Small intestine (tissue), 7 donors: ENCODE measurements at regions not wholly inside any gene's neighbourhood (a gene's known extent, or its start where the extent isn't known, plus 50 kb on each side); places are given as distances from the start of the nearest gene placed in this dataset.
"Not testable (repeated sequence)": the region's sequence is repeated elsewhere in the genome, so short reads cannot be mapped to it uniquely, and the experiment has no call there.

Experiments used
- DNase-seq, 2 donors: peaks; one replicate each; pipeline versions ENCODE4 v3.0.0 to v3.0.0-alpha.2; 2013
- FAIRE-seq: peaks from 2 replicates; lab custom pipeline; 2012; peaks lifted over from hg19 to GRCh38; lab: Jason Lieb, UNC
- H3K27ac ChIP-seq, 3 donors: one replicate each; pipeline ENCODE4 v1.5.1; 2013; ENCODE audit warnings: low read length in 2 of 3, mild to moderate bottlenecking in 2 of 3, control low read depth in 1 of 3, inconsistent platforms in 1 of 3, low read depth in 1 of 3, moderate library complexity in 1 of 3
- H3K27me3 ChIP-seq, 3 donors: one replicate each; pipeline ENCODE4 v1.6.1; 2013; ENCODE audit warnings: low read length in 3 of 3, inconsistent platforms in 1 of 3; ENCODE audit not compliant: control insufficient read depth in 3 of 3, insufficient read depth in 3 of 3
- H3K36me3 ChIP-seq, 3 donors: one replicate each; pipeline ENCODE4 v1.6.1; 2013; ENCODE audit warnings: low read length in 3 of 3, inconsistent platforms in 1 of 3, low read depth in 1 of 3, mild to moderate bottlenecking in 1 of 3, moderate library complexity in 1 of 3; ENCODE audit not compliant: control insufficient read depth in 3 of 3, insufficient read depth in 2 of 3
- H3K4me1 ChIP-seq, 3 donors: one replicate each; pipeline ENCODE4 v1.6.1; 2013; ENCODE audit warnings: low read length in 2 of 3, inconsistent platforms in 1 of 3, low read depth in 1 of 3, mild to moderate bottlenecking in 1 of 3, moderate library complexity in 1 of 3; ENCODE audit not compliant: control insufficient read depth in 3 of 3, insufficient read depth in 2 of 3
- H3K4me3 ChIP-seq, 3 donors: one replicate each; pipeline ENCODE4 v1.5.1; 2013; ENCODE audit warnings: low read length in 3 of 3, control low read depth in 1 of 3, inconsistent platforms in 1 of 3, low read depth in 1 of 3, mild to moderate bottlenecking in 1 of 3, moderate library complexity in 1 of 3
- H3K9me3 ChIP-seq, 2 donors: one replicate each; pipeline ENCODE4 v1.6.1; 2013; ENCODE audit warnings: low read depth in 1 of 2, low read length in 1 of 2; ENCODE audit not compliant: control insufficient read depth in 2 of 2, insufficient read depth in 1 of 2
- WGBS, 3 donors: extraction: QIAGEN DNeasy Blood & Tissue Kit; methylation state at CpG; one replicate each; pipeline ENCODE4 v1.1.7; 2013; 5-methylcytosine and 5-hydroxymethylcytosine counted together
- donor health status: healthy with polysubstance abuse.
- donor health status: control.
- donor health status: control.
- donor health status: Bipolar disorder and iron deficiency.
- donor health status: healthy.

DNA sequence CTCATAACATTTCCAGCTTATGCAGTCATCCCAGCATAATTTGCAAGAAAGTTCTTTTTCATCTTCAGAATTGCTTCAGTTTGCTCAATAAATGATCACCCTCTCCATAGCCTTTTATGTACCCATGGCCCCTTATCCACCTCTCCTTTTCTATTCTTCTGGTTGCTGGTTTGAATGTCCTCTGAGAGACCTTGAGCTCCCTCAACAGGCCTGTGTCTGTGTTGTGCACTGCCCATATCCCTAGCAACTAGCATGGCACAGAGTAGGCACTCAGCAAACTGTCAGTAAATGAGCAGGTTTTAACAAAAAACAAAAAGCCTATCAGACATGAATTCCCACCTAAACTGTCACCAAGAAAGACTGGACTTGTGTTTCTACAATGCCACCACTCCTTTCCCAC, 160.5 kb downstream of the AKAIN1 start:
- DNase-seq = no peak
- H3K27ac ChIP-seq = no peak overlapping the region
- no peaks in the 10 kb centered on the region for H3K36me3 ChIP-seq
- H3K4me1 ChIP-seq = no peaks in the 10 kb centered on the region
- FAIRE-seq = no peak
- no peak overlapping the region for H3K4me3 ChIP-seq
- no peaks in the 10 kb centered on the region for H3K9me3 ChIP-seq
- H3K27me3 ChIP-seq = no peaks in the 10 kb centered on the region

DNA sequence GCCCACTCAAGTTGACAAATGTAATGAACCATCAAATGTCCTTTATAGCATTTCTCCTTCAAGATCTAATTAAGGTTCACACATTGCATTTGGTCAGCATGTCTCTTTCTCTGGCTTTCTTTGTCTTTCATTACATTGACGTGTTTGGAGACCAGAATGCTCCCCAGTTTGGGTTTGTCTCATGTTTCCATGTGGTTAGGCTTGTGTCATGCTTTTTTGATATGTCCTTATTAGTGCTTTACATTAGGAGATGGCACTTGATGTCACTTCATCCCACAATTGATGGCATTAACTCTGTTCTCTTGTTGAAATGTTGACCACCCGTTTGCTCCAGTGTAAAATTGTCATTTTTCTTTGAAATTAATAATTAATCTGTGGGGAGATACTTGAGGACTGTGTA, 165.8 kb downstream of the AKAIN1 start:
- Histone ChIP-seq H3K4me1 (no peaks in the 10 kb centered on the region), H3K9me3 (no peaks in the 10 kb centered on the region), H3K27ac (no peak overlapping the region), H3K4me3 (no peak overlapping the region), H3K27me3 (no peaks in the 10 kb centered on the region), H3K36me3 (no peaks in the 10 kb centered on the region)
- DNase-seq (no peak), FAIRE-seq (no peak)
- 59 to 71% (median 61%) methylated on average over 2 of the region's 2 CpGs for WGBS, 3 donors

DNA sequence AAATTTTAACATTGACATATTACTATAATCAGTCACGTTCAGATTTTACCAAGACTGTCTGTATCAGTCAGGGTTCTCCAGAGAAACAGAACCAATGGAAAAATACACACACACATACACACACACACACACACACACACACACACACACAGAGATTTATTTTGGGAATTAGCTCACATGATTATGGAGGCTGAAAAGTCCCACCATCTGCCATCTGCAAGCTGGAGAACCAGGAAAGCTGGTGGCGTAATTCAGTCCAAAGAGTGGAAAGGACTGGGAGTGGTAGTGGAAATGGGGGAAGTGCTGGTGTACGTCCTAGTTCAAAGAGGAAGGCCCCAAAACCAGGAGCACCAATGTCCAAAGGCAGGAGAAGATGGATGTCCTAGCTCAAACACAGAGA, 166.4 kb downstream of the AKAIN1 start:
- H3K27ac ChIP-seq = no peak overlapping the region
- no peaks in the 10 kb centered on the region for H3K9me3 ChIP-seq
- H3K4me3 ChIP-seq = no peak overlapping the region
- FAIRE-seq = no peak
- 56 to 57% (median 56%) methylated on average over 3 of the region's 3 CpGs for WGBS, 3 donors
- H3K36me3 ChIP-seq = no peaks in the 10 kb centered on the region
- no peaks in the 10 kb centered on the region for H3K27me3 ChIP-seq
- DNase-seq = no peak
- H3K4me1 ChIP-seq = no peaks in the 10 kb centered on the region

DNA sequence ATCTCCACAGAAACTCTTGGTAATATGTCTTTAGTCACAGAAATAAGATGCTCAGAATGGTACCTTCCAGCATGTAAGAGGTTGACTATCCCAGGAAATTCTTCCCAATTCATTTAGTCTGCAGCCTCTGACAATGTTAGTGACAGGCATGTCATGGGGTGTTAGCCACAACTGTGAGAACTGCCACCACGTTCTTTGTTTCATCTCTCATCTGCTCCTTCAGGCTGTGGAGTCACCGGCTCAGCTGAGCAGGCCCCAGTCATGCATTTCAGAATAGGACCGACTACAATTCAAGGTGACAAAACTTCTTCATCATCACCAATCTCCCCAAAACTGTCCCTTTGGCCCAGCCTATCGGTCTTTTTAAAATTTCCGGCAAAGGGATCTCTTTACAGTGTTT, 167.5 kb downstream of the AKAIN1 start:
- FAIRE-seq (no peak), DNase-seq (no peak)
- 69 to 72% (median 71%) methylated on average over 5 of the region's 5 CpGs for WGBS, 3 donors

DNA sequence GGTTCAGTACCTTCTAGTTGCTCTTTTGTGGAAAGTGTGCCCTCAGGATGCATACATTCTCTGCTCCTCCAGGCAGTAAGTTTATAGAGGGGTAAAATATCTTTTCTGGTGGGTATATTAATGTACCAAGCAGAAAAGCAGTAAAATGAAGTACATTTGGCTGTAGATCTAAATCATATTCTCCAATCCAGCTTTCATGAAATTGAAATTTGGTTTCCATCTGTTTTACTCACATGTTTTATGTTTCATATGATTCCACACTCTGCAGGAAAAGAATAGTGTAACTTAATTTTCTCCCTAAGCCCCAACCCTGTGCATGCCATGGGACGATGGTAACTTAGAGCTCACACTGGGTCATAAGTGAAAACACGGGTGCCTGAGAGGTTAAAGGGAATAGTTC, 172.3 kb downstream of the AKAIN1 start:
- 72 to 76% (median 75%) methylated on average over 2 of the region's 2 CpGs for WGBS, 3 donors

More for the DNA sequence above, 167.5 kb downstream of the AKAIN1 start:
- H3K27ac ChIP-seq = no peak overlapping the region
- no peaks in the 10 kb centered on the region for H3K4me1 ChIP-seq
- no peaks in the 10 kb centered on the region for H3K36me3 ChIP-seq
- no peaks in the 10 kb centered on the region for H3K9me3 ChIP-seq
- no peaks in the 10 kb centered on the region for H3K27me3 ChIP-seq
- no peak overlapping the region for H3K4me3 ChIP-seq

DNA sequence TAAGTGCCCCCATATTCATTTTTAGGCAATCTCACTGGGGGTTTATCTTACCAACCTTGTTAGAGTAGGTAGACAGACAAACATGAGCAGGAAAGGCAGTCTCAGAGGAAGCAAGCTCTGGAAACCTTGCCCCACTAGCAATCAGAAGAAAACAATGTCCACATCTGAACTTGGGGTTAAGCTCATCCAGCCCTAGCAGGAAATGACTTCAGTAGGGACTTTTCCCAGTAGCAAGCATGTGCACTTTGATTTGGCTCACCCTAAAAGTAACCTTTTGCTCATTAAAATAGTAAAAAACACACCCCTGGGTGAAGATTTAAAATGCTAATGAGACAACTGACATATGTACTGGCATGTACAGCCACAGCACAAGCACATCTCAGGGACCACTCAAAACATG, 175.5 kb downstream of the AKAIN1 start:
- Histone ChIP-seq H3K4me1 (no peaks in the 10 kb centered on the region), H3K36me3 (no peaks in the 10 kb centered on the region), H3K9me3 (no peaks in the 10 kb centered on the region), H3K4me3 (no peak overlapping the region), H3K27ac (no peak overlapping the region), H3K27me3 (no peaks in the 10 kb centered on the region)
- DNase-seq (no peak), FAIRE-seq (no peak)

More for the DNA sequence above, 172.3 kb downstream of the AKAIN1 start:
- Histone ChIP-seq H3K36me3 (no peaks in the 10 kb centered on the region), H3K4me1 (no peaks in the 10 kb centered on the region), H3K27ac (no peak overlapping the region), H3K9me3 (no peaks in the 10 kb centered on the region), H3K4me3 (no peak overlapping the region), H3K27me3 (no peaks in the 10 kb centered on the region)
- FAIRE-seq (no peak), DNase-seq (no peak)

DNA sequence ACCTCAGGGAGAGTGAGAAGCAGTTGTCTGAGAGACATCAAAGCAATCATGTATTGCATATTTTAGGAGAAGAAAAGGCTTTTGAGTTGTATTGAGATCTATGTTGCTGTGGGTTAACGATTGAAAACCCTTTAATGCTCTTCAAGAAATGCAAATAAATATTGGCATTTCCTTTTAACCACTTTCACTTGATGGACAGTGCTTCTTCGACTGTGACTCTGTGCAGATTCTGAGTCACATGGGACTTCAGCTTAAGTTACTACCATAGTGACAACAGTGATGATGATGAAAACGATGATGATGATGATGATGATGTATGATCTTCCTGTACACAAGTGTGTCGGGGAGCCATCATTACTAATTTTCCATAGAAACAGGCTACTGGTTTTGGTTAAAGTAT, 181.8 kb downstream of the AKAIN1 start:
- Histone ChIP-seq H3K9me3 (no peaks in the 10 kb centered on the region), H3K27ac (no peak overlapping the region), H3K27me3 (no peaks in the 10 kb centered on the region), H3K4me3 (no peak overlapping the region), H3K36me3 (no peaks in the 10 kb centered on the region), H3K4me1 (no peaks in the 10 kb centered on the region)
- WGBS, 3 donors = 66 to 74% (median 67%) methylated on average over 4 of the region's 4 CpGs
- FAIRE-seq = no peak
- no peak for DNase-seq

DNA sequence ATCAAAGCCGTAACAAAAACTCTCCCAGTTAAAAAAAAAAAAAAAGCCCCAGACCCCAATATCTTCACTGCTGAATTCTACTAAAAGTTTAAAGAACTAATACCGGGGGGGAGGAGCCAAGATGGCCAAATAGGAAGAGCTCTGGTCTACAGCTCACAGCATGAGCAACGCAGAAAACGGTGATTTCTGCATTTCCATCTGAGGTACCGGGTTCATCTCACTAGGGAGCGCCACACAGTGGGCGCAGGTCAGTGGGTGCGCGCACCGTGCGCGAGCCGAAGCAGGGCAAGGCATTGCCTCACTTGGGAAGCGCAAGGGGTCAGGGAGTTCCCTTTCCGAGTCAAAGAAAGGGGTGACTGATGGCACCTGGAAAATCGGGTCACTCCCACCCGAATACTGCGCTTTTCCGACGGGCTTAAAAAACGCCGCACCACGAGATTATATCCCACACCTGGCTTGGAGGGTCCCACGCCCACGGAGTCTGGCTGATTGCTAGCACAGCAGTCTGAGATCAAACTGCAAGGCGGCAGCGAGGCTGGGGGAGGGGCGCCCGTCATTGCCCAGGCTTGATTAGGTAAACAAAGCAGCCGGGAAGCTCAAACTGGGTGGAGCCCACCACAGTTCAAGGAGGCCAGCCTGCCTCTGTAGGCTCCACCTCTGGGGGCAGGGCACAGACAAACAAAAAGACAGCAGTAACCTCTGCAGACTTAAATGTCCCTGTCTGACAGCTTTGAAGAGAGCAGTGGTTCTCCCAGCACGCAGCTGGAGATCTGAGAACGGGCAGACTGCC, 192.8 kb downstream of the AKAIN1 start:
- H3K4me3 ChIP-seq, H3K27me3 ChIP-seq, FAIRE-seq, H3K9me3 ChIP-seq, H3K4me1 ChIP-seq, H3K27ac ChIP-seq, DNase-seq, H3K36me3 ChIP-seq: not testable (repeated sequence)
- WGBS, 3 donors = 13 to 27% (median 23%) methylated on average over 23 to 30 of the region's 32 CpGs

DNA sequence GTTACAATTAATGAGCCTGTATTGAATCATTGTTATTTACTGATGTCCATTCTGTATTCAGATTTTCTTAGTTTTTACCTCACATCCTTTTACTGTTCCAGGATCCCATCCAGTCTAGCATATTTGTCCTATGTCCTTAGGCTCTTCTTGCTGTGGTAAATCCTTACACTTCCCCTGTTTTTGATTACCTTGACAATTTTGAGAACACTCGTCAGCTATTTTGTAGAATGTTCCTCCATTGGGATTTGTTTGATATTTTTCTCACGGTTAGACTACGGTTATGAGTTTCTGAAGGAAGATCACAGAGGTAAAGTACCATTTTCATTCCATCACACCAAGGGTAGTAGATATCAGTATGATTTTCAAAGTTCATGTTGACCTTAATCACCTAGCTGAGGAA, 202.3 kb downstream of the AKAIN1 start:
- no peaks in the 10 kb centered on the region for H3K36me3 ChIP-seq
- no peak for FAIRE-seq
- H3K27ac ChIP-seq = no peak overlapping the region
- no peaks in the 10 kb centered on the region for H3K27me3 ChIP-seq
- 87 to 94% (median 94%) methylated on average over 3 of the region's 3 CpGs for WGBS, 3 donors
- no peak overlapping the region for H3K4me3 ChIP-seq
- H3K4me1 ChIP-seq = no peaks in the 10 kb centered on the region
- no peak for DNase-seq
- peaks cover 4 to 30% of the 10 kb centered on the region in 2 donors for H3K9me3 ChIP-seq
